SK-N-SH (cell line): ENCODE measurements at regions not wholly inside any gene's neighbourhood (a gene's known extent, or its start where the extent isn't known, plus 50 kb on each side); places are given as distances from the start of the nearest gene placed in this dataset.

Experiments
- CTCF ChIP-seq: fragments of 200-600 bp; sonication (generic); IDR thresholded peaks from 2 replicates; pipeline ENCODE4 v1.6.1; 2017; ENCODE audit warnings: antibody characterized with exemption, mild to moderate bottlenecking, moderate library complexity
- GABPA ChIP-seq: IDR thresholded peaks from 2 replicates; pipeline ENCODE4 v1.4.0; 2012; ENCODE audit warnings: low read depth, mild to moderate bottlenecking
- JUND ChIP-seq: IDR thresholded peaks from 2 replicates; pipeline ENCODE4 v1.4.0; 2012
- POLR2AphosphoS5 ChIP-seq: IDR thresholded peaks from 2 replicates; pipeline ENCODE4 v1.6.1; 2012; ENCODE audit warnings: low read depth, low read length
- RAD21 ChIP-seq: IDR thresholded peaks from 2 replicates; pipeline ENCODE4 v1.6.1; 2012; ENCODE audit warnings: mild to moderate bottlenecking, low read length
- REST ChIP-seq: IDR thresholded peaks from 2 replicates; pipeline ENCODE4 v1.6.1; 2012; ENCODE audit warnings: mild to moderate bottlenecking, low read depth, low read length, moderate library complexity
- RFX5 ChIP-seq: IDR thresholded peaks from 2 replicates; pipeline ENCODE4 v1.6.1; 2012; ENCODE audit warnings: mild to moderate bottlenecking, improper control_type of control experiment, low read length
- SIN3A ChIP-seq: IDR thresholded peaks from 2 replicates; pipeline ENCODE4 v1.6.1; 2012; ENCODE audit warnings: low read depth, mild to moderate bottlenecking, low read length, moderate library complexity, borderline replicate concordance
- TAF1 ChIP-seq: IDR thresholded peaks from 2 replicates; pipeline ENCODE4 v1.6.1; 2012; ENCODE audit warnings: low read depth, mild to moderate bottlenecking, low read length, moderate library complexity, borderline replicate concordance
- TCF12 ChIP-seq: IDR thresholded peaks from 2 replicates; pipeline ENCODE4 v1.4.0; 2012
- TEAD4 ChIP-seq: IDR thresholded peaks from 2 replicates; pipeline ENCODE4 v1.4.0; 2012; ENCODE audit warnings: mild to moderate bottlenecking, borderline replicate concordance; ENCODE audit not compliant: insufficient read depth
- YY1 ChIP-seq: IDR thresholded peaks from 2 replicates; pipeline ENCODE4 v1.4.0; 2012; ENCODE audit warnings: low read depth, mild to moderate bottlenecking
- ZBTB33 ChIP-seq: IDR thresholded peaks from 2 replicates; pipeline ENCODE4 v1.4.0; 2012; ENCODE audit warnings: low read depth, borderline replicate concordance

GRCh38 chr4:164601653-164602052 is 152.3 kb upstream of the SMIM31 start:
- TF ChIP-seq CTCF, result no peak
- no peak for TF ChIP-seq ZBTB33
- TF ChIP-seq REST, result no peak
- TF ChIP-seq SIN3A, result no peak
- no peak for TF ChIP-seq RAD21
- no peak for TF ChIP-seq POLR2AphosphoS5
- TF ChIP-seq GABPA, result no peak
- no peak for TF ChIP-seq TCF12
- TF ChIP-seq RFX5, result no peak
- TF ChIP-seq JUND, result no peak
- no peak for TF ChIP-seq YY1
- TF ChIP-seq TEAD4, result no peak
- no peak for TF ChIP-seq TAF1
